ENCODE measurements at regions not wholly inside any gene's neighbourhood (a gene's known extent, or its start where the extent isn't known, plus 50 kb on each side); places are given as distances from the start of the nearest gene placed in this dataset.

DNA sequence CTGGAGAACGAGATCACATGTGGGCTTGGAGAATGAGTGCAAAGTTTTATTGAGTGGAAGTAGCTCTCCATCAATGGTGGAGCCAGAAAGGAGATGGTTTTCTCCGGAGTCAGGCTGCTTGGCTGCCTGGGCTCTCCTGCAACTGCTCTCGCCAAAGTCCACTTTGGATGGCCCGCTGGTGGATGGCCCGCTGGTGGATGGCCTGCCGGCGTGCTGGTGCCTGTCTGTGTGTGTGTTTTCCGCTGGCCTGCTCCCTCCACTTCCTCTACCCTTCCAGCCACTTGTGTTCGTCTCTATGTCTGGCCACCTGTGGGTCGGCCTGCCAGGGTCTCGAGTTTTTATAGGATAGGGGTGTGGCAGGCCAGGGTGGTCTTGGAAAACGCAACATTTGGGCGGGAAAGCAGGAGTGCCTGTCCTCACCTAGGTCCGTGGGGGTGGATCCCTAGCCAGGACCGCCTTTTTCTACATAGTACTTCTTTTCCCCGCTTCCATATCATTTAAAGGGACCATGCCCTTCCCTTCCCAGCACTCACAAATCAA, 1292.1 kb upstream of the PIK3C3 start:
- Histone ChIP-seq H3K9ac (ENCODE audit: low read length) (no peak overlapping the region), H2AFZ (ENCODE audit: low read length) (no peak overlapping the region), H3K79me2 (ENCODE audit: insufficient read depth, low read length) (no peaks in the 10 kb centered on the region), H3K9me2 (ENCODE audit: low read depth, low read length) (no peaks in the 10 kb centered on the region), H4K20me1 (ENCODE audit: insufficient read depth, low read length) (no peaks in the 10 kb centered on the region), H3K36me3 (ENCODE audit: insufficient read depth, low read length) (no peaks in the 10 kb centered on the region), H3K27me3 (ENCODE audit: insufficient read depth, low read length) (no peaks in the 10 kb centered on the region), H3F3A (ENCODE audit: insufficient read depth, low read length) (no peaks in the 10 kb centered on the region), H3K4me3 (ENCODE audit: low read depth, low read length, poor library complexity, severe bottlenecking) (no peak overlapping the region), H3K27ac (ENCODE audit: low read depth, low read length, poor library complexity, severe bottlenecking) (no peak overlapping the region), H3K4me1 (ENCODE audit: insufficient read depth, low read length, severe bottlenecking) (no peaks in the 10 kb centered on the region), H3K4me2 (ENCODE audit: low read length) (no peak overlapping the region), H3K9me3 (ENCODE audit: low read length) (no peaks in the 10 kb centered on the region)
- TF ChIP-seq EZH2 (IDR thresholded peaks at IDR 0.05; ENCODE audit: borderline replicate concordance, low read length): no peak
- TF ChIP-seq, protein P1, sequence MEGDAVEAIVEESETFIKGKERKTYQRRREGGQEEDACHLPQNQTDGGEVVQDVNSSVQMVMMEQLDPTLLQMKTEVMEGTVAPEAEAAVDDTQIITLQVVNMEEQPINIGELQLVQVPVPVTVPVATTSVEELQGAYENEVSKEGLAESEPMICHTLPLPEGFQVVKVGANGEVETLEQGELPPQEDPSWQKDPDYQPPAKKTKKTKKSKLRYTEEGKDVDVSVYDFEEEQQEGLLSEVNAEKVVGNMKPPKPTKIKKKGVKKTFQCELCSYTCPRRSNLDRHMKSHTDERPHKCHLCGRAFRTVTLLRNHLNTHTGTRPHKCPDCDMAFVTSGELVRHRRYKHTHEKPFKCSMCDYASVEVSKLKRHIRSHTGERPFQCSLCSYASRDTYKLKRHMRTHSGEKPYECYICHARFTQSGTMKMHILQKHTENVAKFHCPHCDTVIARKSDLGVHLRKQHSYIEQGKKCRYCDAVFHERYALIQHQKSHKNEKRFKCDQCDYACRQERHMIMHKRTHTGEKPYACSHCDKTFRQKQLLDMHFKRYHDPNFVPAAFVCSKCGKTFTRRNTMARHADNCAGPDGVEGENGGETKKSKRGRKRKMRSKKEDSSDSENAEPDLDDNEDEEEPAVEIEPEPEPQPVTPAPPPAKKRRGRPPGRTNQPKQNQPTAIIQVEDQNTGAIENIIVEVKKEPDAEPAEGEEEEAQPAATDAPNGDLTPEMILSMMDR (IDR thresholded peaks at IDR 0.05; ENCODE audit: low read length): no peak

DNA sequence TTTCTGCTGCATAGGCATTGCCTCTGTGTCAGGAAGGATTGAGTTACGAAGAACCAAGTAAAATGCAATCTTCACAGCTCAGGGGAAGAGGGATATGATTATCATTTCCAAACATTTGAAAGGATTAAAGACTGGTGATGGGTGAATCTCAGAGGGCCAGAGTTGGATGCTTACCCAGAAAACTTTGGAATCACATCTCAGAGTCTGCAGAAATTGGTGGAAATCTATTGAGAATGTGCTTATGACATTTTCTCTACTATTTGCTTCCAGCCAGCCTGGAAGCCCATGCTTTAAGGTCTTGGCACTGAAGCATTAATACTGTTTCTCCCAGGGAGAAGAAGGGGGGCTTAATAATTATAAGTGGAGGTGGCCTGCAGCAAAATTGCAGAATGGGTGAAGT, 1301.4 kb upstream of the PIK3C3 start:
- Histone ChIP-seq H3K4me3 (ENCODE audit: low read depth, low read length, poor library complexity, severe bottlenecking) (no peak overlapping the region), H3F3A (ENCODE audit: insufficient read depth, low read length) (no peaks in the 10 kb centered on the region), H3K9ac (ENCODE audit: low read length) (no peak overlapping the region), H3K4me1 (ENCODE audit: insufficient read depth, low read length, severe bottlenecking) (no peaks in the 10 kb centered on the region), H2AFZ (ENCODE audit: low read length) (no peak overlapping the region), H3K9me3 (ENCODE audit: low read length) (no peaks in the 10 kb centered on the region), H3K9me2 (ENCODE audit: low read depth, low read length) (no peaks in the 10 kb centered on the region), H3K79me2 (ENCODE audit: insufficient read depth, low read length) (no peaks in the 10 kb centered on the region), H3K27ac (ENCODE audit: low read depth, low read length, poor library complexity, severe bottlenecking) (no peak overlapping the region), H3K36me3 (ENCODE audit: insufficient read depth, low read length) (no peaks in the 10 kb centered on the region), H3K4me2 (ENCODE audit: low read length) (no peak overlapping the region), H3K27me3 (ENCODE audit: insufficient read depth, low read length) (no peaks in the 10 kb centered on the region), H4K20me1 (ENCODE audit: insufficient read depth, low read length) (no peaks in the 10 kb centered on the region)
- TF ChIP-seq, protein P1 (IDR thresholded peaks at IDR 0.05; ENCODE audit: low read length): no peak
- TF ChIP-seq EZH2 (IDR thresholded peaks at IDR 0.05; ENCODE audit: borderline replicate concordance, low read length): no peak

DNA sequence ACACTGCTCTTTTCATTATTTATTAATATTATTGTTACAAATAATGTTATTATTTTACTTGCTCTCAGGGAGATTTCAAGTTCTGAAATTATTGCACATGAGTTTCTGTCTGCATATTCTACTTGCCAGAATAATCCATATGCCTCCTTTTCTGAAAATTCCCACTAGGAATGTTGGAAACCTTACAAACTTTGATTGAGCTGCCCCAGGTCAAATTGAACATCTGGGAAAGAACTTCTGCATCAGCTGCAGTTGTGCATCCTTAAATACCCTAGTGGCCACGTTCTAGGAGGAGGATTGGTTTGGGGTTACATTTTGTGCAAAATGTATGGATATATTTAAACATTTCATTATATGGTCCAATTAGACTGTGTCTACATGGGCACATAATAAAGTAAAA, 1302.7 kb upstream of the PIK3C3 start:
- Histone ChIP-seq H3K9me3 (ENCODE audit: low read length) (no peaks in the 10 kb centered on the region), H2AFZ (ENCODE audit: low read length) (no peak overlapping the region), H3K36me3 (ENCODE audit: insufficient read depth, low read length) (no peaks in the 10 kb centered on the region), H3F3A (ENCODE audit: insufficient read depth, low read length) (no peaks in the 10 kb centered on the region), H3K4me1 (ENCODE audit: insufficient read depth, low read length, severe bottlenecking) (no peaks in the 10 kb centered on the region), H3K27ac (ENCODE audit: low read depth, low read length, poor library complexity, severe bottlenecking) (no peak overlapping the region), H4K20me1 (ENCODE audit: insufficient read depth, low read length) (no peaks in the 10 kb centered on the region), H3K9me2 (ENCODE audit: low read depth, low read length) (no peaks in the 10 kb centered on the region), H3K4me2 (ENCODE audit: low read length) (no peak overlapping the region), H3K4me3 (ENCODE audit: low read depth, low read length, poor library complexity, severe bottlenecking) (no peak overlapping the region), H3K79me2 (ENCODE audit: insufficient read depth, low read length) (no peaks in the 10 kb centered on the region), H3K9ac (ENCODE audit: low read length) (no peak overlapping the region), H3K27me3 (ENCODE audit: insufficient read depth, low read length) (no peaks in the 10 kb centered on the region)
- TF ChIP-seq, protein P1 (IDR thresholded peaks at IDR 0.05; ENCODE audit: low read length): no peak
- no peak for TF ChIP-seq EZH2 (IDR thresholded peaks at IDR 0.05; ENCODE audit: borderline replicate concordance, low read length)
